ENCODE measurements at regions not wholly inside any gene's neighbourhood (a gene's known extent, or its start where the extent isn't known, plus 50 kb on each side); places are given as distances from the start of the nearest gene placed in this dataset.

- H3K4me3 ChIP-seq (ENCODE audit: low read depth, low read length) = no peak overlapping the region
- TF ChIP-seq, protein P1, sequence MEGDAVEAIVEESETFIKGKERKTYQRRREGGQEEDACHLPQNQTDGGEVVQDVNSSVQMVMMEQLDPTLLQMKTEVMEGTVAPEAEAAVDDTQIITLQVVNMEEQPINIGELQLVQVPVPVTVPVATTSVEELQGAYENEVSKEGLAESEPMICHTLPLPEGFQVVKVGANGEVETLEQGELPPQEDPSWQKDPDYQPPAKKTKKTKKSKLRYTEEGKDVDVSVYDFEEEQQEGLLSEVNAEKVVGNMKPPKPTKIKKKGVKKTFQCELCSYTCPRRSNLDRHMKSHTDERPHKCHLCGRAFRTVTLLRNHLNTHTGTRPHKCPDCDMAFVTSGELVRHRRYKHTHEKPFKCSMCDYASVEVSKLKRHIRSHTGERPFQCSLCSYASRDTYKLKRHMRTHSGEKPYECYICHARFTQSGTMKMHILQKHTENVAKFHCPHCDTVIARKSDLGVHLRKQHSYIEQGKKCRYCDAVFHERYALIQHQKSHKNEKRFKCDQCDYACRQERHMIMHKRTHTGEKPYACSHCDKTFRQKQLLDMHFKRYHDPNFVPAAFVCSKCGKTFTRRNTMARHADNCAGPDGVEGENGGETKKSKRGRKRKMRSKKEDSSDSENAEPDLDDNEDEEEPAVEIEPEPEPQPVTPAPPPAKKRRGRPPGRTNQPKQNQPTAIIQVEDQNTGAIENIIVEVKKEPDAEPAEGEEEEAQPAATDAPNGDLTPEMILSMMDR (IDR thresholded peaks at IDR 0.05; ENCODE audit: low read depth, low read length, missing control alignments) = no peak
- in situ Hi-C loops (cut with HindIII; ENCODE audit: low sequenced_read_pairs) = no loop called here
- no peak for DNase-seq (ENCODE audit: low read depth)
Observed at GRCh38 chr5:125396462-125396861, 650.0 kb upstream of the ZNF608 start.

- H3K4me3 ChIP-seq (ENCODE audit: low read depth, low read length) = no peak overlapping the region
- in situ Hi-C loops (cut with HindIII; ENCODE audit: low sequenced_read_pairs) = no loop called here
- TF ChIP-seq, protein P1 (IDR thresholded peaks at IDR 0.05; ENCODE audit: low read depth, low read length, missing control alignments) = no peak
- DNase-seq (ENCODE audit: low read depth) = no peak
Observed at GRCh38 chr5:125398466-125398865, 652.0 kb upstream of the ZNF608 start.

GRCh38 chr5:125399885-125400284 is 653.4 kb upstream of the ZNF608 start:
- in situ Hi-C loops (cut with HindIII; ENCODE audit: low sequenced_read_pairs) = no loop called here
- TF ChIP-seq, protein P1 (IDR thresholded peaks at IDR 0.05; ENCODE audit: low read depth, low read length, missing control alignments) = no peak
- no peak overlapping the region for H3K4me3 ChIP-seq (ENCODE audit: low read depth, low read length)
- DNase-seq (ENCODE audit: low read depth) = no peak

DNA sequence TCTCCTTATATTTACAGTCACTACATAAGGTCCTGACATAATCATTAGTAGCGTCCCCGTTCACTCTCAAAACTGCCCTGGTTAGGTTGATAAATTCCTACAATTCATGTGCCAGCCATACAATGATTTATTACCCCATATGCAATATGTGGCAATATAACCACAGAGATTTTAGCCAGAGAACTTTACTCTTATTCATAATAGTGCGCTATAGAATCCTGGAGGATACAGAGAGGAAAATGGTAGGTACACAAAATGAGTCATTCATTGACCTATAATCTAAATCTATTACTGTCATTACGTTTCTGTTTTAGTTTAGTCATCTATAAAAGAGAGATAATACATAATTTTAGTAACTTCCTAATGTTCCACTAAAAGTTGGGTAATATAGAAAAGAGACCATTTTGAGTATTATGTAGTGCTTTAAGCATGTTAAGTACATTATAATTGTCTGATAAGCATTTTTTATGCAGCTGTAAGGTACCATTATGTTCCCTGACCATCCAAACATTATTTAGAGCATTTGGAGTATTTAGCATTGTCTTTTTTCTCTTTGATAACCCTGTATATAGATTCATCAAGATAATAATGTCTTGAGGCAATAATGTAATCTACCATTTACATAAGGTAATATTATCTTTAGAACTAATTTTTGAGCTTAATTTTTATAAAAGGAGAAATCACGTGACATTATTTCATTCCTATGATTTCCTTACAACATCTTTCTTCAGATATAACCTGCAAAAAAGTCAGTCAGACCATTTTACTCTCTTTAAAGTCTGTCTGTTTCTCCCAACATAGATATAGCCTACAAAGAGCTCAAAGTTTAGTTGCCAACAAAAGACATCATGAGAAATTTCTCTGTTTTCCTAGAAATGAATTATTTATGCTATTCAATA is 655.5 kb upstream of the ZNF608 start:
- no peak for DNase-seq (ENCODE audit: low read depth)
- TF ChIP-seq, protein P1 (IDR thresholded peaks at IDR 0.05; ENCODE audit: low read depth, low read length, missing control alignments) = no peak
- no peak overlapping the region for H3K4me3 ChIP-seq (ENCODE audit: low read depth, low read length)
- in situ Hi-C loops (cut with HindIII; ENCODE audit: low sequenced_read_pairs) = no loop called here

GRCh38 chr5:125402787-125403186 is 656.3 kb upstream of the ZNF608 start:
- TF ChIP-seq, protein P1 (IDR thresholded peaks at IDR 0.05; ENCODE audit: low read depth, low read length, missing control alignments) = no peak
- in situ Hi-C loops (cut with HindIII; ENCODE audit: low sequenced_read_pairs) = no loop called here
- H3K4me3 ChIP-seq (ENCODE audit: low read depth, low read length) = no peak overlapping the region
- DNase-seq (ENCODE audit: low read depth) = no peak

DNA sequence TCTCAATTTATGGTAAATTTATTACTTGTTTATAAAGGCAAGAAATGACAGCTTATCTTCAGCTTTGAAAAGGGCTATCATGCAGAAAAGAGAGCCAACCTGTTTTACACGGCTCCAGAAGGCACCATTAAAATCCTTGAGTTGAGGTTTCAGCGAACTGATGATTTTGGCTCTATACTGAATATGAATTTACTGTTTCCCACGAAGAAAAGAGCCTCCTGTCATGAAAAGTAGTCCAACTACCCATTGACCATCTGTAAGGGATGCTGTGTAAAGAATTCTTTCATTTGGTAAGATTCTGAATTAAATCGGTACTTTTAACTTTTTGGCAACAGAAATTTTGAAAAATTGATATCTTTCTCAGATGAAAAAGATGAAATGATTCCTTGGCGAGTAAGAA is 657.6 kb upstream of the ZNF608 start:
- in situ Hi-C loops (cut with HindIII; ENCODE audit: low sequenced_read_pairs) = no loop called here
- no peak overlapping the region for H3K4me3 ChIP-seq (ENCODE audit: low read depth, low read length)
- TF ChIP-seq, protein P1 (IDR thresholded peaks at IDR 0.05; ENCODE audit: low read depth, low read length, missing control alignments) = no peak
- DNase-seq (ENCODE audit: low read depth) = no peak
